Gastroesophageal sphincter (tissue), 3 donors: ENCODE measurements at regions not wholly inside any gene's neighbourhood (a gene's known extent, or its start where the extent isn't known, plus 50 kb on each side); places are given as distances from the start of the nearest gene placed in this dataset.
"Not testable (repeated sequence)": the region's sequence is repeated elsewhere in the genome, so short reads cannot be mapped to it uniquely, and the experiment has no call there.

Experiments used
- CTCF ChIP-seq, 4 experiments: fragments of 200-600 bp in 2 of 4; fragments of 450-650 bp in 2 of 4; sonication (generic) in 1 of 4; IDR thresholded peaks; one replicate each; pipeline ENCODE4 v1.5.1; 2017 to 2019; ENCODE audit warnings: antibody characterized with exemption in 4 of 4, mild to moderate bottlenecking in 2 of 4, moderate library complexity in 2 of 4
- EP300 ChIP-seq: sonication (generic); formaldehyde crosslinking; IDR thresholded peaks from one replicate; pipeline ENCODE4 v1.6.1; 2017; ENCODE audit warnings: antibody characterized with exemption, mild to moderate bottlenecking
- POLR2AphosphoS5 ChIP-seq: sonication (generic); formaldehyde crosslinking; IDR thresholded peaks from one replicate; pipeline ENCODE4 v1.6.1; 2017; ENCODE audit warnings: antibody characterized with exemption

- TF ChIP-seq CTCF (IDR thresholded peaks at IDR 0.05); POLR2AphosphoS5; EP300: not testable (repeated sequence)
Measured at GRCh38 chr15:20297603-20298123, 243.9 kb downstream of the GOLGA6L6 start.
